ENCODE measurements at regions not wholly inside any gene's neighbourhood (a gene's known extent, or its start where the extent isn't known, plus 50 kb on each side); places are given as distances from the start of the nearest gene placed in this dataset.

- DNase-seq = no peak
Observed at GRCh38 chr1:187451238-187451637, 622.5 kb downstream of the PLA2G4A start.

GRCh38 chr1:187454010-187454409 is 625.3 kb downstream of the PLA2G4A start:
- DNase-seq = no peak

DNA sequence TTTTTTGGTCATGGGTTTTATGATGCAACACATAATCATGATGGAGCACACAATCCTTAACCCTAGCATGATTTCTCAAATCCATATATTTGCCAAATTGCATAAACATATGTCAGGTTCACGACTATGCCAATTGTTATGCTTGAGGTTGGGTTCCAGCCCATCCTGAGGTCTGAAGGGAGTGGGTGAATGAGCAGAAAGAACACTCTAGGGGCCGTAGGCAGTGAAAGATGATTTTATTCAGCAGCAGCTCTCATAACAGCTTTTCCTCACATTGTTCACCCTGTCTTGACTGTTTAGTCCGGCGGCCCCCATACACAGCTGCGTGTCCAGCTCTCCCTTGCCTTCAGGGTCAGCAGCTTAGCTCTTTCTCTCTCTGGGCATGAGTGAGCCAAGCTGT is 627.7 kb downstream of the PLA2G4A start:
- DNase-seq = no peak

DNA sequence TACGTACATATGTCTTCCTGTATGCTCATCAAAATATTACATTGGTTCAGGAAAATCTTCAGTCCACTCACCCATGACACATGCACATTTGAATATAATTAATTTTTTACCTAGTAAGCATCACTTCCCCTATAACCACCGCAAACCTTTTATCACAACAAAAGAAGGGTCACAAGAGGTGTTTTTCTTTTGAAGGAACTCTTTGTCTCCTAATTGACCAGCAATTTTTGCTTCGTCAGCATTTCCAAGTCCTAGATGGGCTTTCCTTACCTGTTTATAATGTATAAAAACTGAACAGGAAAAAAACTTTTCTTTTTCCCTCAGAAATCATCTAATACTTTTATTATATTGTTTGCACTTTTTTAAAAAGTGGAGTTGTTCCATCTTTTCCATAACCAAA is 631.3 kb downstream of the PLA2G4A start:
- no peak for DNase-seq

DNA sequence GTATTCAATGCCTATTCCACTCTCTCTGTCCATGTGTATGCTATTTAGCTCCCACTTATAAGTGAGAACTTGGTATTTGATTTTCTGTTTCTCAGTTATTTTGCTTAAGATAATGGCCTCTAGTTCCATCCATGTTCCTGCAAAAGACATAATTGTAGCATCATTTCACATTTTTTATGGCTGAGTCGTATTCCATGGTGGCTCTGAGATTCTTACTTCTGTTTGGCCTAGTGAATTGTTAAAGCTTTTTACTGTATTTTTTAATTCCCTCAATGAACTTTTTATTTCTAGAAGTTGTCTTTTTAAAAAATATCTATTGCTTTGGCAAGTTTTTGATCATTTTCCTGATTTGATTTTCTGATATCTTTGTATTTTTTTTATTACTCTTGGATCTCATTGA is 635.6 kb downstream of the PLA2G4A start:
- no peak for DNase-seq

DNA sequence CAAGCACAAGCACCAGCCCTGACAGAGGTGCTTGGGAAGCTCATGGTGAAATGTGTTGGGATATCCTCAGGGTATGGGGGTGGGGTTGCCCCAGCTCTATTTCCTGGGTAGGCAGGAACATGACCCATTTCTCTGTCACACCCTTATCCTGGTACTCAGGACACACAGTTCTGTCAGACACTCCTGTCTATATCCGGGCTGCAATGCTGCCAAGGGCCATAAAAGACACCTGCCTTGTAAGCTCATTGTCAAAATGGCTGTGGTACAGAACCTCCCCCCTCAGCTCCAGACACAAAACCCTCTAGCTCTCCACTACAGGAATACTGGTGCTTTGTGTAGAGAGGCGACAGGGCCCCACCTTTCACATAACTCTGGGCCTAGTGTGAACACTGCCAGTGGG is 636.7 kb downstream of the PLA2G4A start:
- DNase-seq = no peak

GRCh38 chr1:187469836-187470235 is 641.1 kb downstream of the PLA2G4A start:
- DNase-seq = no peak

DNA sequence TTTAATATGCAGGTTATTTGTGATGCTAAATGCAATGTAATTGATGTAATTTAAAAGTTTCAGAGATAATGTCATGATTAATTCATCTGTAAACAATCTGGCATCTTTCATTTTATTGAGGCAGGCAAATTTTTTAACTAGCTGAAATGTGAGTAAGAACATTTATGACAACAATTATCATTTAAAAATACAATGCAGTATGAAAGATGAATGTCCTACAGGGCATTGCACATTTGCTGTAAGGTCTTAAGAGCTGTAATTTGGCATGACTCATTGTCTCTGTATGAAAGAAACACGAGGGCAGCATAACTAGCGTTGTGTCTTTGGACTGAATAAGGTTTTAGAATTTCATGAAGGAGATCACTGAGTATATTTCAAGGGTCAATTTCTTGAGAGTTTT is 642.8 kb downstream of the PLA2G4A start:
- DNase-seq = no peak

- no peak for DNase-seq
Observed at GRCh38 chr1:187474336-187474735, 645.6 kb downstream of the PLA2G4A start.

- DNase-seq = no peak
Observed at GRCh38 chr1:187476671-187477070, 647.9 kb downstream of the PLA2G4A start.

DNA sequence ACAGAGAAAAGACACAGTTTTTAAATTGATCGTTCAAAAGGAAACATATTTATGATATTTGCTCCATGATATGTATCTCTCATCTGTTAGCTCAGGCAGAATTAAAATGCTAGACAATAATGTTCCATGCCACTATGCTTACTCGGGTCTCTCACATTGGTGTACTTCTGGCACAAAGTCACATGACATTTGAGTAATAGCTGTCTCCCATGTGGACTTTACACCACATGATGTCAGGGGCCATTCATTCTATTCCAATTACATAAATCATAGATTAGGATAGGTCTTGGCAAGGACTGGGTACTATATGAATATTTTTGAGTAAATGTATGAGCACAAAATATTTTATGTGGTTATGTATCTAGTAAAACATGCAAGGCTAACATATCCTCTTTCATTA is 648.4 kb downstream of the PLA2G4A start:
- no peak for DNase-seq

- DNase-seq = no peak
Observed at GRCh38 chr1:187477535-187477934, 648.8 kb downstream of the PLA2G4A start.

GRCh38 chr1:187481581-187482148 is 652.9 kb downstream of the PLA2G4A start:
- no peak for DNase-seq

GRCh38 chr1:187490266-187490665 is 661.5 kb downstream of the PLA2G4A start:
- no peak for DNase-seq

DNA sequence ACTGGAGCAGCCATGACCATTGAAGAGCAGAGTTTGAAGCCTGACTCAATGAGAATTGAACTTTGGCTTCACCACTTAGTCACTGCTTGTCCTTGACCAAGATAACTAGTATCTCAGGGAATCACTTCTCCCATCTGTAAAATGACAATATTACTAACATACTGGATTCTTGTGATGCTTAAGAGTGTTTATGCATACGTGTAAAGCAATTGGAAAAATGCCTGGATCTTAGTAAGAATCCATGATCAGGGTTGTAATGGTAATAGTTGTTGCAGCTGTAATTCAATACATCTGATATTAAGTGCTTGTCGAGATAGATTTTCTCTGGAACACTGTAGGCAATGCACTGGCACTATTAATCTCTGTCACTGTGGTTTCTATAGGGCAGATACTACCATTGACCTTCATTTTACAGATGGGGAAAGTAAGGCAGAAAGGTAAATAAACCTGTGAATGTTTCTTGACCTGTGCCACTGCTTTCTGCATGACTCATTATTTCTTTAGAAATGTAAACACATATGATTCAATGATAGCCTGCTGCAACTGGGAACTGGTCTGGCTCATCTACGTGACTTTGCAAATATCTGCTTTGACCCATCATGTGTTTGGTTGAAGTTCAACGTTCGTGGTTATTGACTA is 662.5 kb downstream of the PLA2G4A start:
- DNase-seq = no peak

DNA sequence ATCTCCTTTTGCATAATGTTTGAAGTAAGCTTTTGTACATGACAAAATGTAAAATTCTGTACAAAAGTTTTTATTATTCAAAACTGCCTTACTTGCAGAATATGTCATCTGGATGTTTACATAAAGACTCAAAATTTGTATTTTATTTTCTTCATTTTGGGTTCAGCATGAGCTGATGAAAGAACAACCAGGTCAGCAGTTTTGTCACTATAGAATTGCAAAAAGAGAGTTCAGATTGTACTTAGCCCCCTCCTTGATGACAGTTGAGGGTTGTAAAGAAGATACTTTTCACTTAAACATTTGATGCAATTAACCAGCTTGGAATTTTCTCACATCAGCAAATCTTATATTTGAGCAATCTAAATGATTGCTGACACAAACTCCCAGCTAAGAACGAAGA is 669.3 kb downstream of the PLA2G4A start:
- DNase-seq = no peak

DNA sequence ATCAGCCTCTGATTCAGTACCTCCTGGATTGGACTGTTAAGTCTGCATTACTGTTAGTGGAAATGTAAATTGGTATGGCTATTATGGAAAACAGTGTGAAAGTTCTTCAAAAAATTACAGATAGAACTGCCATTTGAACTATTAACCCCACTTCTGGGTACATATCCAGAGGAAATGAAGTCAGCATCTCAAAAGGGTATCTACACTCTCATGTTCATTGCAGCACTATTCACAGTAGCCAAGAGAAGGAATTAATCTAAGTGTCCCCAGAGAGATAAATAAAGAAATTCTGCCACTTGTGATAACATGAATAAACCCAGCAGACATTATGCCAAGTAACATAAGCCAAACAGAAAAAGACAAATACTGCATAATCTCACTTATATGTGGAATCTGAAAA is 676.0 kb downstream of the PLA2G4A start:
- DNase-seq = no peak

DNA sequence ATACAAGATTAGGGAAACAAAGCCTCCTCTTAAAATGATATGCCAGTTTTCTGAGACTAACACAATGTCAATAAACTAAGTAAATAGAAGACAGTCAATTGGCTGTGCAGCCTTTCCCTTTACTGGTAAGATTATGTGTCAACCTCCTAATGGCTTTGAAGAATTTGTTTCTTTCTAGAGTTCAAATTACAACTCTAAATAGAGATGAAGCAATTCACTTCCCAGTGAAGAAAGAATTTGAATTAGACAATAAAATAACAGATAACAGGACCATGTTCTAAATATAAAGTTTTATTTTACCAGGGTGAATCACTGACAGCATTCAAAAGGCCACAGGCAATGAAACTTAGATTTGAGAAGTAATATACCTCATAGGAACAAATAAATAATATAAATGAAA is 680.3 kb downstream of the PLA2G4A start:
- no peak for DNase-seq

- no peak for DNase-seq
Observed at GRCh38 chr1:187513190-187513589, 684.4 kb downstream of the PLA2G4A start.

DNA sequence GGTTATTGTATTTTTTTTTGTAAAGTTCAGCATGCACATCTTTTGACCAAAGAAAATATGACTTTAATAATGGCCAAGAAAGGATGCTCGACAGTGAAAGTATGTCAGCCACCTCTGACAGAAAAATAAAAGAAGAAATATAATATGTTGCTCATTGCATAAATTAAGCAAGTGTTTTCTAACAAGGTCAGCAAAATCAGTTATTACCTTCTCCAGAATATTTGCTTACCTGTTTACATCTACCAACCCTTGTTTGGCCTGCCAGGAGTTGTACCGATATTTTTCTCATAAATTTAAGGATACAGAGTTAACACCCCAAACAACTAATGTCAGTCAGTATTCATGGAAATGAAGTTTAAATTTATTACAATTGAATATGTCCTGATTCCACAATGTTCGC is 685.4 kb downstream of the PLA2G4A start:
- DNase-seq = no peak

- no peak for DNase-seq
Observed at GRCh38 chr1:187516874-187517273, 688.1 kb downstream of the PLA2G4A start.

GRCh38 chr1:187517546-187517945 is 688.8 kb downstream of the PLA2G4A start:
- no peak for DNase-seq

DNA sequence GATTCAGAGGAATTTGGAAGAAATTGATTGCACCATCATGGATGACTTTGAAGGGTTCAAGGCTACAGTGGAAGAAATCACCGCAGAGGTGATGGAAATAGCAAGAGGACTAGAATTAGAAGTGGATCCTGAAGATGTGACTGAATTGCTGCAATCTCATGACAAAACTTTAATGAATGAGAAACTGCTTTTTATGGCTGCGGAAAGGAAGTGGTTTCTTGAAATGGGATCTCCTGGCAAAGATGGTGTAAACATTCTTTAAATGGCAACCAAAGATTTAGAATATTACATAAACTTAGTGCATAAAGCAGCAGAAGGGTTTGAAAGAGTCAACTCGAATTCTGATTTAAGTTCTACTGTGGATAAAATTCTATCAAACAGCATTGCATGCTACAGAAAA is 698.6 kb downstream of the PLA2G4A start:
- DNase-seq = no peak

GRCh38 chr1:187537936-187538335 is 709.2 kb downstream of the PLA2G4A start:
- DNase-seq = no peak

- DNase-seq = no peak
Observed at GRCh38 chr1:187549540-187549939, 720.8 kb downstream of the PLA2G4A start.

Measured in activated CD4-positive, CD25-positive, alpha-beta regulatory T cell treated with anti-CD3 and anti-CD28 coated beads, Interleukin-2, amount 50 U/mL, for 72 hours (primary cell).